SU-DHL-6 (cell line): ENCODE measurements at regions not wholly inside any gene's neighbourhood (a gene's known extent, or its start where the extent isn't known, plus 50 kb on each side); places are given as distances from the start of the nearest gene placed in this dataset.

Source experiments
- H2AFZ ChIP-seq: fragments of 200-600 bp; sonication (generic); 2 replicates; pipeline ENCODE4 v1.6.1; 2014; ENCODE audit warnings: low read depth, mild to moderate bottlenecking, moderate library complexity, mixed read lengths, antibody characterized with exemption, low read length; ENCODE audit not compliant: severe bottlenecking
- H3F3A ChIP-seq: fragments of 200-600 bp; shearing (Covaris generic); 2 replicates; pipeline ENCODE4 v1.6.0; 2016; ENCODE audit warnings: antibody characterized with exemption, mild to moderate bottlenecking; ENCODE audit not compliant: insufficient read depth
- H3K27ac ChIP-seq: fragments of 200-600 bp; sonication (generic); 2 replicates; pipeline ENCODE4 v1.5.1; 2016; ENCODE audit warnings: low read depth, mild to moderate bottlenecking, low read length, moderate library complexity, mixed read lengths
- H3K27me3 ChIP-seq: fragments of 200-600 bp; sonication (generic), shearing (Covaris generic); 2 replicates; pipeline ENCODE4 v1.6.0; 2014; ENCODE audit warnings: mild to moderate bottlenecking, low read length
- H3K36me3 ChIP-seq: fragments of 200-600 bp; sonication (generic); 2 replicates; pipeline ENCODE4 v1.6.1; 2014; ENCODE audit warnings: mild to moderate bottlenecking, low read length, mixed read lengths
- H3K4me2 ChIP-seq: fragments of 300-600, 200-600 bp; shearing (Covaris generic), sonication (generic); 2 replicates; pipeline ENCODE4 v1.6.0; 2014; ENCODE audit warnings: low read length, low read depth, mild to moderate bottlenecking; ENCODE audit not compliant: poor library complexity, severe bottlenecking
- H3K4me3 ChIP-seq: fragments of 200-600 bp; sonication (generic); 2 replicates; pipeline ENCODE4 v1.5.1; 2014; ENCODE audit warnings: antibody characterized with exemption, low read length, mild to moderate bottlenecking, mixed read lengths; ENCODE audit not compliant: insufficient read depth, poor library complexity, severe bottlenecking
- H3K79me2 ChIP-seq: fragments of 200-600 bp; sonication (generic); 2 replicates; pipeline ENCODE4 v1.6.1; 2014; ENCODE audit warnings: mild to moderate bottlenecking, low read length, moderate library complexity; ENCODE audit not compliant: insufficient read depth
- H3K9ac ChIP-seq: fragments of 200-600 bp; sonication (generic); 2 replicates; pipeline ENCODE4 v1.7.0; 2014; ENCODE audit warnings: mild to moderate bottlenecking, low read length
- H3K9me2 ChIP-seq: fragments of 200-600 bp; sonication (generic); replicated peaks from 2 replicates; pipeline ENCODE4 v1.6.1; 2014; ENCODE audit warnings: low read length; ENCODE audit not compliant: insufficient read depth
- H3K9me3 ChIP-seq: fragments of 200-600 bp; sonication (generic); 2 replicates; pipeline ENCODE4 v1.6.1; 2014; ENCODE audit warnings: low read length, mixed read lengths; ENCODE audit not compliant: insufficient read depth
- H4K20me1 ChIP-seq: fragments of 200-600 bp; sonication (generic); 2 replicates; pipeline ENCODE4 v1.6.1; 2014; ENCODE audit warnings: low read depth, mild to moderate bottlenecking, antibody characterized with exemption, low read length, moderate library complexity, mixed read lengths
- CTCF ChIP-seq: fragments of 200-600 bp; sonication (generic); IDR thresholded peaks from one replicate; pipeline ENCODE4 v1.5.1; 2017; ENCODE audit warnings: antibody characterized with exemption, mild to moderate bottlenecking, low read length, moderate library complexity; ENCODE audit not compliant: insufficient read depth, poor library complexity, severe bottlenecking
- EZH2phosphoT487 ChIP-seq: fragments of 200-600 bp; sonication (generic), shearing (Covaris generic); conservative IDR thresholded peaks from 2 replicates; pipeline ENCODE4 v1.6.1; 2018; ENCODE audit warnings: mild to moderate bottlenecking, antibody characterized with exemption, low read length, moderate library complexity, mixed read lengths

- no peak overlapping the region for H3K27ac ChIP-seq
- H3K4me2 ChIP-seq: no peak overlapping the region
- no peak overlapping the region for H2AFZ ChIP-seq
- no peaks in the 10 kb centered on the region for H3K9me2 ChIP-seq
- H4K20me1 ChIP-seq: no peaks in the 10 kb centered on the region
- H3F3A ChIP-seq: no peaks in the 10 kb centered on the region
- TF ChIP-seq CTCF (no peak), EZH2phosphoT487 (no peak)
- H3K79me2 ChIP-seq: no peaks in the 10 kb centered on the region
- no peak overlapping the region for H3K4me3 ChIP-seq
- no peaks in the 10 kb centered on the region for H3K27me3 ChIP-seq
- no peaks in the 10 kb centered on the region for H3K36me3 ChIP-seq
- H3K9me3 ChIP-seq: no peaks in the 10 kb centered on the region
- no peak overlapping the region for H3K9ac ChIP-seq
Measured at GRCh38 chr12:5305886-5306545, 125.9 kb upstream of the NTF3 start.

- no peaks in the 10 kb centered on the region for H3K27me3 ChIP-seq
- no peaks in the 10 kb centered on the region for H3K9me2 ChIP-seq
- no peaks in the 10 kb centered on the region for H4K20me1 ChIP-seq
- no peak overlapping the region for H3K9ac ChIP-seq
- no peaks in the 10 kb centered on the region for H3K79me2 ChIP-seq
- no peak overlapping the region for H3K4me2 ChIP-seq
- H2AFZ ChIP-seq: no peak overlapping the region
- no peaks in the 10 kb centered on the region for H3K36me3 ChIP-seq
- no peak overlapping the region for H3K27ac ChIP-seq
- no peaks in the 10 kb centered on the region for H3K9me3 ChIP-seq
- TF ChIP-seq CTCF (no peak), EZH2phosphoT487 (no peak)
- H3K4me3 ChIP-seq: no peak overlapping the region
- no peaks in the 10 kb centered on the region for H3F3A ChIP-seq
Measured at GRCh38 chr12:5307065-5307464, 124.8 kb upstream of the NTF3 start.

GRCh38 chr12:5308216-5308615, 123.7 kb upstream of the NTF3 start:
- Histone ChIP-seq H3K9ac (no peak overlapping the region), H3K9me3 (no peaks in the 10 kb centered on the region), H3K36me3 (no peaks in the 10 kb centered on the region), H3K27me3 (no peaks in the 10 kb centered on the region), H3K27ac (no peak overlapping the region), H3K9me2 (no peaks in the 10 kb centered on the region), H3F3A (no peaks in the 10 kb centered on the region), H3K4me2 (no peak overlapping the region), H3K4me3 (no peak overlapping the region), H2AFZ (no peak overlapping the region), H4K20me1 (no peaks in the 10 kb centered on the region), H3K79me2 (no peaks in the 10 kb centered on the region)
- TF ChIP-seq EZH2phosphoT487: no peak
- no peak for TF ChIP-seq CTCF
